ENCODE measurements at regions not wholly inside any gene's neighbourhood (a gene's known extent, or its start where the extent isn't known, plus 50 kb on each side); places are given as distances from the start of the nearest gene placed in this dataset.

DNA sequence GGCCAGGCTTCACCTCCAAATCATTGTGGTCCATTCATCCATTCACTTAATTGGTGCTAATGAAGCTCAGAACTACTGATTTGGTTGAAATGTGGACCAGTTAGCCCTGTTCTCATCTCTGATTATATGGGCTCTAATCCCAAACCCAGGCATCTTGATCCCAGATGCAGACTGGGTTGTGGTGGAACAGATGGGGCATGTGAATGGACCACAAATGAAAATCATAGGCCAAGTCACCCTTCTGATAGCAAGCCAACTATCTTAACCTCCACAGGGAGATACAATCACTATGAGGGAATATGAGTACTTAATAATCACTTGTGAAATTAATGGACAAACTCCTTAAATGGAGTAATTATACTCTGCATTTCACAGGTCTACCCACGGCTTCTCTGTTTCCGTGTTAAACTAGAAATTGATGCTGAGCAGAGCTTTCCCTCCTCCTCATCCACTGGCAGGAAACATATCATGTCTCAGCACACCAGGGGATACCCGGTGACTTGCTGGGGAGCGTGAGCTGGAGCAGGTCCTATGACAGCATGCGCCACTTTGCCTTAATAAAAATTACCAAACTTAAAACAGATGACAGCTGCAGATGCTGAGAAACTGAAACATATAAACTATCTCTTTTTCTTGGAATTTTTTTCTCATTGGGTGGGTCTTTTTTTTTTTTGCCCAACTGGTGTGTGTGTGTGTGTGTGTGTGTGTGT lies 108.8 kb upstream of the HEY2 start:
- TF ChIP-seq POLR2A (IDR thresholded peaks at IDR 0.05), result no peak
- TF ChIP-seq, protein P1, sequence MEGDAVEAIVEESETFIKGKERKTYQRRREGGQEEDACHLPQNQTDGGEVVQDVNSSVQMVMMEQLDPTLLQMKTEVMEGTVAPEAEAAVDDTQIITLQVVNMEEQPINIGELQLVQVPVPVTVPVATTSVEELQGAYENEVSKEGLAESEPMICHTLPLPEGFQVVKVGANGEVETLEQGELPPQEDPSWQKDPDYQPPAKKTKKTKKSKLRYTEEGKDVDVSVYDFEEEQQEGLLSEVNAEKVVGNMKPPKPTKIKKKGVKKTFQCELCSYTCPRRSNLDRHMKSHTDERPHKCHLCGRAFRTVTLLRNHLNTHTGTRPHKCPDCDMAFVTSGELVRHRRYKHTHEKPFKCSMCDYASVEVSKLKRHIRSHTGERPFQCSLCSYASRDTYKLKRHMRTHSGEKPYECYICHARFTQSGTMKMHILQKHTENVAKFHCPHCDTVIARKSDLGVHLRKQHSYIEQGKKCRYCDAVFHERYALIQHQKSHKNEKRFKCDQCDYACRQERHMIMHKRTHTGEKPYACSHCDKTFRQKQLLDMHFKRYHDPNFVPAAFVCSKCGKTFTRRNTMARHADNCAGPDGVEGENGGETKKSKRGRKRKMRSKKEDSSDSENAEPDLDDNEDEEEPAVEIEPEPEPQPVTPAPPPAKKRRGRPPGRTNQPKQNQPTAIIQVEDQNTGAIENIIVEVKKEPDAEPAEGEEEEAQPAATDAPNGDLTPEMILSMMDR (IDR thresholded peaks at IDR 0.05), result no peak
